Erythroblast (primary cell): ENCODE measurements at regions not wholly inside any gene's neighbourhood (a gene's known extent, or its start where the extent isn't known, plus 50 kb on each side); places are given as distances from the start of the nearest gene placed in this dataset.

ENCODE experiments used
- GATA1 ChIP-seq: IDR thresholded peaks from 2 replicates; pipeline ENCODE4 v1.6.1; 2011; ENCODE audit warnings: low read depth, mild to moderate bottlenecking, control low read depth, low read length, moderate library complexity
- POLR2A ChIP-seq: IDR thresholded peaks from 2 replicates; pipeline ENCODE4 v1.6.1; 2011; ENCODE audit warnings: mild to moderate bottlenecking, low read length

- no peak for TF ChIP-seq POLR2A
- TF ChIP-seq GATA1 = no peak
Observed at GRCh38 chr1:109846846-109847245, 63.8 kb upstream of the CSF1 start.
